ENCODE measurements at regions not wholly inside any gene's neighbourhood (a gene's known extent, or its start where the extent isn't known, plus 50 kb on each side); places are given as distances from the start of the nearest gene placed in this dataset.

DNA sequence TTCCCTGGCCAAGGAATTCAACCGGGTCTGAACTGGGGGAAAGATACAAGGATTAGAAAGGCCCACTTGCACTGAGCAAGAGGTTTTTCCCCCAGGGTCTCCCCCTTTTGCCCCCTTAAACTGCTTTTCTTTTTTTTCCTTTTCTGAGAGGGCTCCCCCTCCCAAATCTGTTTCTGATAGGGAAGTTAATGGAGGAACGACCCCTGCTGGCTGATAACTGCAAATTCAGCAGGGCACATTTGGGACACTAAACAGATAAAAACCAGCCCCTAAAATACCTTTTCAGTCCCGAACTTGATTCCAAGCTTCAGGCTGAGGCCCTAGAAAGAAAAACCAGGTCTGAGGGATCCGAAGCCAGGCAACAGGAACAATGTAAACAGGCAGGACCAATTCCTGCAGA, 1012.4 kb upstream of the CRIM1 start (continued):
- TF ChIP-seq, protein P1, sequence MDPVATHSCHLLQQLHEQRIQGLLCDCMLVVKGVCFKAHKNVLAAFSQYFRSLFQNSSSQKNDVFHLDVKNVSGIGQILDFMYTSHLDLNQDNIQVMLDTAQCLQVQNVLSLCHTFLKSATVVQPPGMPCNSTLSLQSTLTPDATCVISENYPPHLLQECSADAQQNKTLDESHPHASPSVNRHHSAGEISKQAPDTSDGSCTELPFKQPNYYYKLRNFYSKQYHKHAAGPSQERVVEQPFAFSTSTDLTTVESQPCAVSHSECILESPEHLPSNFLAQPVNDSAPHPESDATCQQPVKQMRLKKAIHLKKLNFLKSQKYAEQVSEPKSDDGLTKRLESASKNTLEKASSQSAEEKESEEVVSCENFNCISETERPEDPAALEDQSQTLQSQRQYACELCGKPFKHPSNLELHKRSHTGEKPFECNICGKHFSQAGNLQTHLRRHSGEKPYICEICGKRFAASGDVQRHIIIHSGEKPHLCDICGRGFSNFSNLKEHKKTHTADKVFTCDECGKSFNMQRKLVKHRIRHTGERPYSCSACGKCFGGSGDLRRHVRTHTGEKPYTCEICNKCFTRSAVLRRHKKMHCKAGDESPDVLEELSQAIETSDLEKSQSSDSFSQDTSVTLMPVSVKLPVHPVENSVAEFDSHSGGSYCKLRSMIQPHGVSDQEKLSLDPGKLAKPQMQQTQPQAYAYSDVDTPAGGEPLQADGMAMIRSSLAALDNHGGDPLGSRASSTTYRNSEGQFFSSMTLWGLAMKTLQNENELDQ (tag by site-specific recombination; IDR thresholded peaks at IDR 0.05; ENCODE audit: low read depth): no peak

DNA sequence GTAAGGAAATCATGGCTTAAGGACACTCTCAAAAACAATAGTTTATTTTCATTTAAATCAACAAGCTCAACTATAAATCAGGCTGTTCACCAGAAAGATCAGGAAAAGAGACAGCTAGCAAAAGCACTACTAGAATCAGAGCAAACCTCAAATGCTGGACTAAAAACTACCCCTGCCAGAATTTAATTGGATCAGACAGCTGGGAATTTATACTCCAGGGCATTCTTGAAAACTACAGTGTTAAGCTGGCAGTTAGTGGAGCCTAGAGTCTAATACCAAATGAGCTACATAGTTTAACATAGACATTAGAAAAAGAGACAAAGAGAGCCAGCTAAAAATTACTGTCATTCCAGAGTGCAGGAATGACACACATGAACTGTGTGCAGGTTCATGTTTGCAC, 1016.4 kb upstream of the CRIM1 start:
- POLR2A ChIA-PET: no interaction called here
- no peak for TF ChIP-seq ZNF350 (tag by site-specific recombination; IDR thresholded peaks at IDR 0.05)
- no peak for TF ChIP-seq IKZF3 (tag by site-specific recombination; IDR thresholded peaks at IDR 0.05)
- no peak for TF ChIP-seq ZSCAN23 (tag by site-specific recombination; IDR thresholded peaks at IDR 0.05)
- no peak for TF ChIP-seq SETDB1 (IDR thresholded peaks at IDR 0.05; ENCODE audit: insufficient read length, low read length)
- no peak for TF ChIP-seq SP2 (tag by site-specific recombination; IDR thresholded peaks at IDR 0.05)
- no peak for TF ChIP-seq ZNF169 (tag by site-specific recombination; IDR thresholded peaks at IDR 0.05)
- TF ChIP-seq ZNF626 (tag by site-specific recombination; IDR thresholded peaks at IDR 0.05): no peak
- no peak for TF ChIP-seq TRIM28 (IDR thresholded peaks at IDR 0.05; ENCODE audit: borderline replicate concordance, low read length)
- no peak overlapping the region for H3K4me3 ChIP-seq (ENCODE audit: low read depth, low read length)
- no peaks in the 10 kb centered on the region for H3K4me1 ChIP-seq (ENCODE audit: control insufficient read depth, insufficient read depth, low read length)
- CTCF ChIA-PET: interaction anchor here (0.7 kb wide), 2 partner anchors 11 to 12 kb away, joined by 3 read pairs; no protein-coding TSS in a partner anchor
- H3K36me3 ChIP-seq (ENCODE audit: control insufficient read depth in 2 of 2, insufficient read depth in 1 of 2, low read length in 2 of 2): no peaks in the 10 kb centered on the region
- no peaks in the 10 kb centered on the region for H3K9me3 ChIP-seq (ENCODE audit: control insufficient read depth, insufficient read depth, low read depth, low read length)
- H3K27ac ChIP-seq (ENCODE audit: extremely low read depth, low read depth, low read length): no peak overlapping the region

DNA sequence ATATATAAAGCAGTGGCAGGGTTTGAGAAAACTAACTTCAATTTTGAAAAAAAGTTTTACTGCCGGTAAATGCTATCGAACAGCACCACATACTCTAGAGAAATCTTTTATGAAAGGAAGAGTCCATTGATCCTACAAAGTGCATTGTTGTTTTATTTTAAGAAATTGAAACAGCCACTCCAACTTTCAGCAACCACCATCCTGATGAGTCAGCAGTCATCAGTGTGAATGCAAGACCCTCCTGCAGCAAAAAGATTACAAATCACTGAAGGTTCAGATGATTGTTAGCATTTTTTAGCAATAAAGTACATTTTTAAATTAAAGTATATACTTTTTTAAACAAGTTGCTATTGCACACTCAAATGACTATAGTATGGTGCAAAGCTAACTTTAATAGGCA, 1017.7 kb upstream of the CRIM1 start:
- Histone ChIP-seq H3K36me3 (ENCODE audit: control insufficient read depth in 2 of 2, insufficient read depth in 1 of 2, low read length in 2 of 2) (no peaks in the 10 kb centered on the region), H3K4me1 (ENCODE audit: control insufficient read depth, insufficient read depth, low read length) (no peaks in the 10 kb centered on the region), H3K9me3 (ENCODE audit: control insufficient read depth, insufficient read depth, low read depth, low read length) (no peaks in the 10 kb centered on the region), H3K27ac (ENCODE audit: extremely low read depth, low read depth, low read length) (no peak overlapping the region), H3K4me3 (ENCODE audit: low read depth, low read length) (no peak overlapping the region)
- TF ChIP-seq SETDB1 (IDR thresholded peaks at IDR 0.05; ENCODE audit: insufficient read length, low read length) (no peak), ZNF37A (tag by site-specific recombination; IDR thresholded peaks at IDR 0.05) (no peak), ZNF707 (tag by site-specific recombination; IDR thresholded peaks at IDR 0.05) (no peak), ZNF544 (tag by site-specific recombination; IDR thresholded peaks at IDR 0.05) (no peak), ZIC2 (tag by site-specific recombination; IDR thresholded peaks at IDR 0.05) (no peak), ZNF19 (tag by site-specific recombination; IDR thresholded peaks at IDR 0.05; ENCODE audit: low read depth) (no peak), ZNF677 (tag by site-specific recombination; IDR thresholded peaks at IDR 0.05) (no peak), ZNF48 (tag by site-specific recombination; IDR thresholded peaks at IDR 0.05) (no peak), KLF9 (tag by site-specific recombination; IDR thresholded peaks at IDR 0.05; ENCODE audit: low read depth) (no peak)
- TF ChIP-seq, protein P2, sequence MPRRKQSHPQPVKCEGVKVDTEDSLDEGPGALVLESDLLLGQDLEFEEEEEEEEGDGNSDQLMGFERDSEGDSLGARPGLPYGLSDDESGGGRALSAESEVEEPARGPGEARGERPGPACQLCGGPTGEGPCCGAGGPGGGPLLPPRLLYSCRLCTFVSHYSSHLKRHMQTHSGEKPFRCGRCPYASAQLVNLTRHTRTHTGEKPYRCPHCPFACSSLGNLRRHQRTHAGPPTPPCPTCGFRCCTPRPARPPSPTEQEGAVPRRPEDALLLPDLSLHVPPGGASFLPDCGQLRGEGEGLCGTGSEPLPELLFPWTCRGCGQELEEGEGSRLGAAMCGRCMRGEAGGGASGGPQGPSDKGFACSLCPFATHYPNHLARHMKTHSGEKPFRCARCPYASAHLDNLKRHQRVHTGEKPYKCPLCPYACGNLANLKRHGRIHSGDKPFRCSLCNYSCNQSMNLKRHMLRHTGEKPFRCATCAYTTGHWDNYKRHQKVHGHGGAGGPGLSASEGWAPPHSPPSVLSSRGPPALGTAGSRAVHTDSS (tag by site-specific recombination; IDR thresholded peaks at IDR 0.05): no peak
- ChIA-PET POLR2A (no interaction called here), CTCF (no interaction called here)

DNA sequence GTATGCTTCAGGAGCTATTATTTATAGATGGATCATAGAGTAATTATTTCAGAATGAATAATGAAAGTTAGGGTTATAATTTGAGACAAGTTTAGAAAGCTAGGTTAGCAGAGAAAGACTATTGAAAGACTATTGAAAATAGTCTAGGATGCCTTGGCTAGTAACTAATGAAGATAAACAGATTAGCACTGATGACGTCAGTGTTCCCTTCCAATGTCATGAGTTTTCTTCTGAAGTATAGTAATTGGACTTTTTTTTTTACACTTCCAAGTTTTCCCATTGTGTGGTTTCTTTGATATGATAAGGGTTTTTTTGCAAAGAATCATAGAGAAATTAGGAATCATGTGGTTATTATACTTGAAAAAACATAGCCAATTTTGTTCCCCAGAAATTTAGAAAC, 1041.5 kb upstream of the CRIM1 start:
- ChIA-PET POLR2A (no interaction called here), CTCF (no interaction called here)
- H3K27ac ChIP-seq (ENCODE audit: extremely low read depth, low read depth, low read length): no peak overlapping the region
- H3K9me3 ChIP-seq (ENCODE audit: control insufficient read depth, insufficient read depth, low read depth, low read length): no peaks in the 10 kb centered on the region
- TF ChIP-seq, protein P3, sequence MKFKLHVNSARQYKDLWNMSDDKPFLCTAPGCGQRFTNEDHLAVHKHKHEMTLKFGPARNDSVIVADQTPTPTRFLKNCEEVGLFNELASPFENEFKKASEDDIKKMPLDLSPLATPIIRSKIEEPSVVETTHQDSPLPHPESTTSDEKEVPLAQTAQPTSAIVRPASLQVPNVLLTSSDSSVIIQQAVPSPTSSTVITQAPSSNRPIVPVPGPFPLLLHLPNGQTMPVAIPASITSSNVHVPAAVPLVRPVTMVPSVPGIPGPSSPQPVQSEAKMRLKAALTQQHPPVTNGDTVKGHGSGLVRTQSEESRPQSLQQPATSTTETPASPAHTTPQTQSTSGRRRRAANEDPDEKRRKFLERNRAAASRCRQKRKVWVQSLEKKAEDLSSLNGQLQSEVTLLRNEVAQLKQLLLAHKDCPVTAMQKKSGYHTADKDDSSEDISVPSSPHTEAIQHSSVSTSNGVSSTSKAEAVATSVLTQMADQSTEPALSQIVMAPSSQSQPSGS (tag by site-specific recombination; IDR thresholded peaks at IDR 0.05; ENCODE audit: low read depth): 0 out of 2 replicates have a peak, but pooled peaks have one; percentile 4
- no peak for TF ChIP-seq ZNF239 (tag by site-specific recombination; IDR thresholded peaks at IDR 0.05)
- no peaks in the 10 kb centered on the region for H3K36me3 ChIP-seq (ENCODE audit: control insufficient read depth in 2 of 2, insufficient read depth in 1 of 2, low read length in 2 of 2)
- H3K4me3 ChIP-seq (ENCODE audit: low read depth, low read length): no peak overlapping the region
- no peaks in the 10 kb centered on the region for H3K4me1 ChIP-seq (ENCODE audit: control insufficient read depth, insufficient read depth, low read length)

All from HEK293 (cell line).